ENCODE measurements at regions not wholly inside any gene's neighbourhood (a gene's known extent, or its start where the extent isn't known, plus 50 kb on each side); places are given as distances from the start of the nearest gene placed in this dataset.

DNA sequence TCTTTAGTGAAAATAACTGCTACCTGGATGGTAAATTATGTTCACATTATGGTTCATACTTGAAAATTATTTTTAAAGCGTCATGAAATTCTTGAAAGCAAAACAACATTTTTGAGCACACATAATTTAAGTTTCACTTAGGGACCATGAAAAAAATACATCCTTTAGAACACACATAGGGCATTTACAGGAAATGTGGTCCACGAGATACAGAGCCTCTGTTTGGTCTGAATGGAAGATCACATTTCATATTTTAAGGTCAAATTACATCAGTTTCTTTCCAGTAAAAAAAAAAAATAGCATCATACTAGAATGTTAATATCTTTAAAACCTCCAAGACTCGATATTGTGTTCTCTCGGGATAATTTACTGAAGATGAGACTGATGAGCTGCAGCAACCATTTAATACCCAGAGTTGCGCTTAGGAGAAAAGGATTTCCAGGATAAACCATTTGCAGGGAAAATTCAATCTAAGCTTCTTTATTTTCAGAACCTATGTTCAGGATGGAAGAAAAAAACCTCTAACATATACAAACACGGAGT lies 720.7 kb downstream of the DIAPH3 start:
- TF ChIP-seq POLR2AphosphoS5 (IDR thresholded peaks at IDR 0.05), result no peak
- TF ChIP-seq POLR2A (IDR thresholded peaks at IDR 0.05), result no peak
- TF ChIP-seq, protein P1, sequence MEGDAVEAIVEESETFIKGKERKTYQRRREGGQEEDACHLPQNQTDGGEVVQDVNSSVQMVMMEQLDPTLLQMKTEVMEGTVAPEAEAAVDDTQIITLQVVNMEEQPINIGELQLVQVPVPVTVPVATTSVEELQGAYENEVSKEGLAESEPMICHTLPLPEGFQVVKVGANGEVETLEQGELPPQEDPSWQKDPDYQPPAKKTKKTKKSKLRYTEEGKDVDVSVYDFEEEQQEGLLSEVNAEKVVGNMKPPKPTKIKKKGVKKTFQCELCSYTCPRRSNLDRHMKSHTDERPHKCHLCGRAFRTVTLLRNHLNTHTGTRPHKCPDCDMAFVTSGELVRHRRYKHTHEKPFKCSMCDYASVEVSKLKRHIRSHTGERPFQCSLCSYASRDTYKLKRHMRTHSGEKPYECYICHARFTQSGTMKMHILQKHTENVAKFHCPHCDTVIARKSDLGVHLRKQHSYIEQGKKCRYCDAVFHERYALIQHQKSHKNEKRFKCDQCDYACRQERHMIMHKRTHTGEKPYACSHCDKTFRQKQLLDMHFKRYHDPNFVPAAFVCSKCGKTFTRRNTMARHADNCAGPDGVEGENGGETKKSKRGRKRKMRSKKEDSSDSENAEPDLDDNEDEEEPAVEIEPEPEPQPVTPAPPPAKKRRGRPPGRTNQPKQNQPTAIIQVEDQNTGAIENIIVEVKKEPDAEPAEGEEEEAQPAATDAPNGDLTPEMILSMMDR (IDR thresholded peaks at IDR 0.05), result no peak
- TF ChIP-seq EP300 (IDR thresholded peaks at IDR 0.05), result no peak
- intact Hi-C loops (cut with DNase I), result no loop called here
- no peaks in the 10 kb centered on the region for H3K36me3 ChIP-seq
- no peaks in the 10 kb centered on the region for H3K4me1 ChIP-seq
- DNase-seq, result no peak
- H3K27me3 ChIP-seq, result no peaks in the 10 kb centered on the region
- H3K9me3 ChIP-seq, result no peaks in the 10 kb centered on the region
- 63 to 69% methylated on average over 6 of the region's 6 CpGs for WGBS, 2 donors
- no peak overlapping the region for H3K4me3 ChIP-seq
- H3K27ac ChIP-seq, result no peak overlapping the region

GRCh38 chr13:59444210-59444857 lies 719.4 kb downstream of the DIAPH3 start:
- intact Hi-C loops (cut with DNase I), result no loop called here
- TF ChIP-seq POLR2AphosphoS5 (IDR thresholded peaks at IDR 0.05) (no peak), EP300 (IDR thresholded peaks at IDR 0.05) (no peak), POLR2A (IDR thresholded peaks at IDR 0.05) (no peak)
- TF ChIP-seq, protein P1 (IDR thresholded peaks at IDR 0.05), result no peak
- WGBS, 2 donors, result 68 to 79% methylated on average over 6 of the region's 6 CpGs
- H3K9me3 ChIP-seq, result no peaks in the 10 kb centered on the region
- no peak overlapping the region for H3K4me3 ChIP-seq
- H3K36me3 ChIP-seq, result no peaks in the 10 kb centered on the region
- no peak overlapping the region for H3K27ac ChIP-seq
- no peaks in the 10 kb centered on the region for H3K4me1 ChIP-seq
- H3K27me3 ChIP-seq, result no peaks in the 10 kb centered on the region
- no peak for DNase-seq

GRCh38 chr13:59445812-59446211 lies 717.9 kb downstream of the DIAPH3 start:
- DNase-seq, result no peak
- H3K4me1 ChIP-seq, result no peaks in the 10 kb centered on the region
- intact Hi-C loops (cut with DNase I), result no loop called here
- WGBS, 2 donors, result 61 to 73% methylated on average over 2 of the region's 2 CpGs
- H3K36me3 ChIP-seq, result no peaks in the 10 kb centered on the region
- H3K9me3 ChIP-seq, result no peaks in the 10 kb centered on the region
- H3K27me3 ChIP-seq, result no peaks in the 10 kb centered on the region
- TF ChIP-seq, protein P1 (IDR thresholded peaks at IDR 0.05), result no peak
- TF ChIP-seq EP300 (IDR thresholded peaks at IDR 0.05), result no peak
- no peak for TF ChIP-seq POLR2AphosphoS5 (IDR thresholded peaks at IDR 0.05)
- TF ChIP-seq POLR2A (IDR thresholded peaks at IDR 0.05), result no peak
- no peak overlapping the region for H3K27ac ChIP-seq
- H3K4me3 ChIP-seq, result no peak overlapping the region

DNA sequence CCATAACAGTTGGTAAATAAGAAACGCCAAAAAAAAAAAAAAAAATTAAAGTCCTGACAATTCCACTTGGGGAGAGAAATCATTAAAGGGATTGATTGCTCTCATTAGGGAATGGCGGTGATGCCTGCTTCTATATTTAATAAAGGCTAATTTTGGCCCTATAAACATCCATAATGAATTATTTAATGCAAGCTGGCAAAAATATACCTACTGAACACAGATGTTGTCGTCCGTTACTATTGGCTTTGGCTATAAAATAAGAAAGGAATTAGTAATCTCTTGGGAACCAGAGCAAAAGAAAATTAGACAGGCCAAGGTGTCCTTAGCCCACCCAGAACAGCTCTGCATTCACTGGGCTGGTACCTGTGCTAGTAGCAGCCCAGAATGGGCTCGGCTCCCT lies 717.3 kb downstream of the DIAPH3 start:
- Histone ChIP-seq H3K9me3 (no peaks in the 10 kb centered on the region), H3K36me3 (no peaks in the 10 kb centered on the region), H3K4me1 (no peaks in the 10 kb centered on the region), H3K27ac (no peak overlapping the region), H3K4me3 (no peak overlapping the region), H3K27me3 (no peaks in the 10 kb centered on the region)
- 88 to 93% methylated on average over 5 of the region's 5 CpGs for WGBS, 2 donors
- intact Hi-C loops (cut with DNase I), result no loop called here
- DNase-seq, result no peak
- TF ChIP-seq POLR2AphosphoS5 (IDR thresholded peaks at IDR 0.05), result no peak
- TF ChIP-seq, protein P1 (IDR thresholded peaks at IDR 0.05), result no peak
- TF ChIP-seq EP300 (IDR thresholded peaks at IDR 0.05), result no peak
- TF ChIP-seq POLR2A (IDR thresholded peaks at IDR 0.05), result no peak

GRCh38 chr13:59447031-59447430 lies 716.7 kb downstream of the DIAPH3 start:
- intact Hi-C loops (cut with DNase I), result no loop called here

More at GRCh38 chr13:59447031-59447430, 716.7 kb downstream of the DIAPH3 start:
- Histone ChIP-seq H3K27ac (no peak overlapping the region), H3K4me1 (no peaks in the 10 kb centered on the region), H3K4me3 (no peak overlapping the region), H3K36me3 (no peaks in the 10 kb centered on the region), H3K27me3 (no peaks in the 10 kb centered on the region), H3K9me3 (no peaks in the 10 kb centered on the region)
- no peak for DNase-seq
- TF ChIP-seq POLR2A (IDR thresholded peaks at IDR 0.05) (no peak), POLR2AphosphoS5 (IDR thresholded peaks at IDR 0.05) (no peak), EP300 (IDR thresholded peaks at IDR 0.05) (no peak)
- TF ChIP-seq, protein P1 (IDR thresholded peaks at IDR 0.05), result no peak

Data from sigmoid colon (tissue), 6 donors.